Lower leg skin (tissue), 3 donors: ENCODE measurements at regions not wholly inside any gene's neighbourhood (a gene's known extent, or its start where the extent isn't known, plus 50 kb on each side); places are given as distances from the start of the nearest gene placed in this dataset.

ENCODE experiments used
- POLR2A ChIP-seq, 2 donors: fragments of 450-650 bp; IDR thresholded peaks; one replicate each; pipeline ENCODE4 v1.6.1; 2016 to 2017; ENCODE audit warnings: antibody characterized with exemption in 2 of 2, mild to moderate bottlenecking in 1 of 2, moderate library complexity in 1 of 2
- TF ChIP-seq, protein P1 (sequence below), 3 donors: fragments of 450-650 bp; IDR thresholded peaks; one replicate each; pipeline ENCODE4 v1.5.1; 2016; ENCODE audit warnings: antibody characterized with exemption in 3 of 3, mild to moderate bottlenecking in 3 of 3, moderate library complexity in 2 of 3

DNA sequence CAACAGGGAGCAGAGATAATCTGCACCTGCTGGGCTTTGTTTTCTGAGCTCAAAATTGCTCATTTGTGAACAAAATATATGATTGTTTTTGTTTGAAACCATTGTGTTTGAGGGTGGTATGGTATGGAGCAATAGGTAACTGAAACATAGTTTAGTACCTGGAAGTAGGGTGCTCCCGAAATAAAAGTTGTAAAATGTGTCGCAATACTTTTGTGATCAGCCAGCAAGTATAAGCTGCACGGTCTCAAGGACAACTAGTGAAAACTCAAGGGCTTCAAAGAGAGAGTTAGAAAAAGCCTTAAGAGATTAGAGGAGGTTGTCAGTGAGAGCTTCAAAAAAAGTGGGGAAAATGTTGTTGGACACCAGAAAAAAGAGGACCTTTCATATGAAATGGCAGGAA, 579.8 kb upstream of the POU3F2 start:
- TF ChIP-seq POLR2A (IDR thresholded peaks at IDR 0.05) = no peak
- TF ChIP-seq, protein P1, sequence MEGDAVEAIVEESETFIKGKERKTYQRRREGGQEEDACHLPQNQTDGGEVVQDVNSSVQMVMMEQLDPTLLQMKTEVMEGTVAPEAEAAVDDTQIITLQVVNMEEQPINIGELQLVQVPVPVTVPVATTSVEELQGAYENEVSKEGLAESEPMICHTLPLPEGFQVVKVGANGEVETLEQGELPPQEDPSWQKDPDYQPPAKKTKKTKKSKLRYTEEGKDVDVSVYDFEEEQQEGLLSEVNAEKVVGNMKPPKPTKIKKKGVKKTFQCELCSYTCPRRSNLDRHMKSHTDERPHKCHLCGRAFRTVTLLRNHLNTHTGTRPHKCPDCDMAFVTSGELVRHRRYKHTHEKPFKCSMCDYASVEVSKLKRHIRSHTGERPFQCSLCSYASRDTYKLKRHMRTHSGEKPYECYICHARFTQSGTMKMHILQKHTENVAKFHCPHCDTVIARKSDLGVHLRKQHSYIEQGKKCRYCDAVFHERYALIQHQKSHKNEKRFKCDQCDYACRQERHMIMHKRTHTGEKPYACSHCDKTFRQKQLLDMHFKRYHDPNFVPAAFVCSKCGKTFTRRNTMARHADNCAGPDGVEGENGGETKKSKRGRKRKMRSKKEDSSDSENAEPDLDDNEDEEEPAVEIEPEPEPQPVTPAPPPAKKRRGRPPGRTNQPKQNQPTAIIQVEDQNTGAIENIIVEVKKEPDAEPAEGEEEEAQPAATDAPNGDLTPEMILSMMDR (IDR thresholded peaks at IDR 0.05) = no peak
